HG02759 (cell line): ENCODE measurements at regions not wholly inside any gene's neighbourhood (a gene's known extent, or its start where the extent isn't known, plus 50 kb on each side); places are given as distances from the start of the nearest gene placed in this dataset.

Experiments
- ATAC-seq: cut with Tn5 transposase; IDR thresholded peaks from one replicate; pipeline ENCODE4 v1.9.1; 2021; ENCODE audit warnings: mild to moderate bottlenecking, moderate library complexity; ENCODE audit not compliant: unreplicated experiment

DNA sequence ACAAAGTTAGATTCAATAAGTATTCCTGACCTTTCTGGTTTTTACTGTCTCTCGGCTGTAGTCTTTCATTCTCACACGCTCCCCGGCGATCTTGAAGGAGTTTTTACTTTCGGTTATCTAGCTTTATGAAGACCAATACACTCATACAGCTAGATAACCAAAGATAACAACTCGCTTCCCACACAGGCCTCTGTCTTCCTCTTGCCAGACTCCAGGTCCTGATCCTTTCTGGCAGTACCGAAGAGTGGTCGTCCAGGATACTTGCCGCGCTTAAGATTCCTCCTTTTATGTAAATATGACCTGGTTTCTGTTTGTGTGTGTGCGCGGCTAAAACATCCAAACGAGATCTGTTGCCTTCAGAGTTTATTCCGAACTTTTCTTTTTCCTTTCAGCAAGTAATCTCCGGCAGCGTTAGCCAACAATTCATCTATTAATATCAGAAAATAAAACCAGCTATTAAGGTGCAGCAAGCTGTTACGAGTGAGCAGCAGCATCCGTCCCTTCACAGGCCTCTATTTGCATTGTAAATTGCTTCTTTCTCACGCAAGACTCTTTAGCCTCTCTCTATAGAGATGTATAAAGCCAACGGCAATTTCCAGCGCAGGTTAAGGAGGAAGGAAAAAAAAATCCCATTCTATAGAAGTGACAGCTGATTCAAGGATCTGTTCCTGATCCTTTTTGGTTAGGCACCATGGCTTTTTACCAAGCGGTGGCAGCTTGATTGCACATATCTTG, 216.1 kb downstream of the MEF2C start:
- ATAC-seq, result peak; percentile 81

DNA sequence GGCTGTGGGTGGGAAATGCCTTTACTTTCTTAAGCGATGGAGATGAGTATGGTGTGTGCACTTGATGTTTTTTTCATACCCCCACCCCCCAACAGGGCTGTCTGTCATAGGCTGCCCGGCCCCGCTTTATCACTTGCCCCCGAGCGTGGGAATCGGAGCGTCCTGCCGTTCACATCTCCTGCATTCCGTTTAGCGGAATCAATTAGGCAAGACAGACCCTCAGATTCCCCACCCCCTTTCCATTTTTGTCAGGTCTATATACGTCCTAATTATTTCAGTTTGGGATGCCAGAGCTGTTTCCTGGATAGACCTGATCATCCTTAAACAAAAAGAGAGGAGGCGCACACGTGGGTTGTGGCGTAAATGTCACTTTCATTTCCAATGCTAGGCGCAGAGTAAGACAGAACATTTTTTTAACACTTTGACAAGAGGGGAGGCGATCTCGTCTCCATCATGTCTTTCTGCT, 217.2 kb downstream of the MEF2C start:
- ATAC-seq, result no peak

DNA sequence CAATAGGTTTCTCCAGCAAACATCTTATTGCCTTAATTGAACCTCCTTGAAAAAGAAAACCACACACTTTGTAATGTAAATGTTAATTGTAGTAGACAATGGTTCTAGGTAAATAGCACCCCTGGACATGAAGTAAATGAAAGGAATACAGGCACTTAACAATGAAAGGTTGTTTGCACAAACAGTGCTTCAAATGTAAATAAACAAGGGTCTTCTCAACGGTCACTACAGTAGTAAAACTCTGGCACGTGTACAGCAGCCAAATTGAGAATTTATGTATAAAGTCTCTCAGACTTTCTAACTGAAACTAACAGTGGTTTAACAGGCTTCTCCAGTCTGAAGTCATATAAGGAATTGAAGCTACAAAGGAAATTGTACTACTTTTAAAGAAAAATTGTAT, 218.3 kb downstream of the MEF2C start:
- ATAC-seq, result no peak

- ATAC-seq, result no peak
Observed at GRCh38 chr5:88663793-88664216, 219.2 kb downstream of the MEF2C start.

GRCh38 chr5:88662846-88663245, 220.1 kb downstream of the MEF2C start:
- ATAC-seq, result no peak

DNA sequence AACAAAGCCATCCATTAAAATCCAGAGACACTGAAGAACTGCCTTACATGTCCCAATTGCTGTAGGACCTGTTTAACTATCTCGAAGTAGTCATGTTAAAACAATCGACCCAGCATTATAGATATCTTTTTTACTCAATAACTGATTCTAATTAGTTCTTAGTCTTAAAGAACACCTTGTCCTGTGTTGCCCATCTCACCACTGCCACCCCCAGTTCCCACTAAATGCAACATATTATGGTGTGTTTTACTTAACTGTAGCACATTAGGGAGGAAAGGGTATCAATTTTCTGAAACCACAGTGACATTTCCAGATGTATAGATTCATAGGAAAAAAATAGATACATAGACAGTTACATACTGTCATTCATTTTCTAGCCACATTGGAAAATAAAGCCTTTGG, 221.2 kb downstream of the MEF2C start:
- no peak for ATAC-seq

DNA sequence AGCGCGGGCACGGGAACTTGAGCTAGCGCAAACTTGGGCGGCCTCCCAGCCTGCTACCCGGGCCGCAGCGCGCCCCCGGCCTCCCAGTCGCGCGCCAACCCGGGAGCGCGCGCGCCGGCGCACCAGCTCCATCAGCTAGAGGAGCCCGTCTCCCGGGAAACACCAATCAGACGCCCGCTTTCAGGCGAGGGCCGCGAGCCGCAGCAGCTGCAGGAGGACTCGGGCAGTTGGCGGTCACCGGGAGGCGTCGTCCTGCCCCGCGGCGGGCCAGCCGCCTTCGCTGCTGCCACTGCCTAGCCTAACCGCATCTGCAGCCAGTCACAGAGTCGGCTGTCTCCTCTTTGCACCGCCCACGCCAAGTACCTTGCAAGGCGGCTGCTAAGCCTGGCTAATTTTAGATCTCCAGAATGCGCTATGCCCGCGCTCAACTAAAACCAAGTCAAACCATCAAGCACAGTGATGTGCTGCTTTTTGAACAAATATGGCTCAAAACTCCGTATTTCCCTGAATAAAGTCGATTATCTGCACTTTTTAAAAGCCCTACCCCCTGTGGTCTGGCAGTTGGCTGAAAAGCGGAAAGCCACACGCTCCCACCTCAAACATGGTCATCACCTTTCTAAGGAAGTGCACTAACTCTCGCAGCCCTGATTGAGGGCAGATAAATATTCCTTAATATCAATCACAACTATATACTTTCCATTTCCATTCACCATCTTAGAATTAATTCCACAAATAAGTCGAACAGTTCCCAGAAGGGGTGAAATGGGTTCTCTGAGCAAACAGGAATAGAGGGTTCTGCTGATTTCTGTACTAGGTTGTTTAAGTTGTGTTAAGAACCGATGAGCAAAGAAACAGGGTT, 221.8 kb downstream of the MEF2C start:
- ATAC-seq, result peak; percentile 75

GRCh38 chr5:88660264-88660946, 222.6 kb downstream of the MEF2C start:
- peak; percentile 37 for ATAC-seq

DNA sequence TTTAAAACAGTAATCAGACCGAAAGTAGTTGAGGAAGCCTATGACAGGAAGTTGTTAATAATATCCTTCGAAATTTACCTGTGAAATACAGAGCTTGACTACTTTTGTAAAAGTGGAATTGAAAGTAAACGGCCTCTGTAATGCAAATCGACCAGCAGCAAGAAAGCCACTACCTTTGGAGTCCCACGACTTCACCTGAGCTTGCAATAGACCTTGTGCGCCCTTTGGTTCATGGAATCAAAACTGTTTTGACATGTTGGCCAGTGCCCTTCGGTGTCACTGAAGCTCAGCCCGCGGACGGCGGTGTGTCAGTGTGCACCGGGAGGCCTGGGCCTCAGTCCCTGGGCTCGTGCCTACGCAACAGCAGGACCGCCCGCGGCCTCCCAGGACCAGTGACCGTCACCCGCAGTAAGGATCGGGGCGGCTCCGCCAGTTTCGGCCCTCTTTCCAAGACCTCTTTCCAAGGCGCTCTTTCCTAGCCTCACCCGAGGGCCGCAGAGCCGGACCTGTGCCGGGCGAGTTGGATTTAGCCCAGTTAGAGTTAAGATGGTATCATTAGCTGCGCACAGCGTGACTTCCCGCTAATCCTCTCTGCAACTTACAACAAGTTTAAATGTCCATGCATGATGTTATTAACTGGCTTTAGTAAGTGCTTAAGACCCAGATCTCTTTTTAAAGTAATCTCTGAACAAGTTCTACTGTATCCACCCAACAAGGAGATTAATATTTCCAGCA, 223.3 kb downstream of the MEF2C start:
- ATAC-seq, result peak; percentile 44

DNA sequence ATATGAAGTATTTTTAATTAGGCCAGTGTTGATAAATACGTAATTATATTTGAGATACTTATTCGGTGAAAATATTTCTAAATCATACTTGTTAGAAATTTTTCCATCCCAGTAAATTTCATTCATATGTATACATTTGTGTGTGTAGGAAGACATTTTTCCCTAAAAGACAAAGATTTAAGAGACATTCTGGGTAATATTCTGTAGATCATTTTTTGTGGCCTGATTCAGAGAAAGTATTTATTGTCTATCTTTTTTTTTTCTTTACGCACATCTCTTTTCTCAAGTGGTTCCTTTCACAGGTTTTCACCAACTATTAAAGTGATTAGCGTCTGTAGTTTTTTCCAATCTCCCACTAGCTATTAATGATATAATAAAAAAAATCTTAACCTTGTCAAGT, 224.1 kb downstream of the MEF2C start:
- ATAC-seq, result no peak

DNA sequence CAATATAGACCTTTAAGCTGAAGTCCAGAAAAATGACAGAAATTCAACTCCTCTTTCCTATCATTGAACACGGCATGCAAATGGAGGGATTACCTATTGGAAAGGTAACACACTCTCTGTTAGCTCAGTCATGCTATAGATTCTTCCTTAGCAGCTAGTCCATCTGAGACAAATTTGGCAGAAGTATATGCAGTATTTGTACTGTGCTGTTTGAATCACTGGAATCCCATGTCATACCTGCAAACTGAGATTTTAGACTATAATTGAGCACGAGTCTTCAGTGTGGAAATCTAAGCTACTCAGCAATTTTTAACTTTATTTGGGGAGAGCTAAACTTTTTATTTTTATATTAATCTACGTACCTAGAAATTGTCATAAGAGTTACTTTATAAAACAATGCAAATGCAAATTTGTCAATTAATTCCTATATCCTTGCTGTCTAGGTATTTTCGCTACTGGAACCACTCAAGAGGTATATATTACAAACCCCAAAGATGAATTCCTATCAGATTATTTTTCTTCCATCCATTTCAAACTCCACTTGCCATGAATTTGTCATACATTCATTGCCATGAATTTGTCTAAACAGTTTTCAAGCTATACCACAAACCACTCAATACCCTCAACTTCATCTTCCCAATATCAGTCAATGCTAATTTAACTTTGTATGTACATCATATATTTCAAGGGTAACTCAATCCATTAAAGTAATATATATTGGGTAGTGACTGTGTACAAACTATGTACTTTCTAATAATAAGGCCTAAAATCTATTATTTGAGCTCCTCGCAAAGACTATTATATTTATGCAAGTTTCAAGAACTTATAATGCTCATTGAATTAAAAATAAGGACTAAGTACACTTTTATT, 224.8 kb downstream of the MEF2C start:
- ATAC-seq, result no peak

- no peak for ATAC-seq
Observed at GRCh38 chr5:88657136-88657535, 225.8 kb downstream of the MEF2C start.

DNA sequence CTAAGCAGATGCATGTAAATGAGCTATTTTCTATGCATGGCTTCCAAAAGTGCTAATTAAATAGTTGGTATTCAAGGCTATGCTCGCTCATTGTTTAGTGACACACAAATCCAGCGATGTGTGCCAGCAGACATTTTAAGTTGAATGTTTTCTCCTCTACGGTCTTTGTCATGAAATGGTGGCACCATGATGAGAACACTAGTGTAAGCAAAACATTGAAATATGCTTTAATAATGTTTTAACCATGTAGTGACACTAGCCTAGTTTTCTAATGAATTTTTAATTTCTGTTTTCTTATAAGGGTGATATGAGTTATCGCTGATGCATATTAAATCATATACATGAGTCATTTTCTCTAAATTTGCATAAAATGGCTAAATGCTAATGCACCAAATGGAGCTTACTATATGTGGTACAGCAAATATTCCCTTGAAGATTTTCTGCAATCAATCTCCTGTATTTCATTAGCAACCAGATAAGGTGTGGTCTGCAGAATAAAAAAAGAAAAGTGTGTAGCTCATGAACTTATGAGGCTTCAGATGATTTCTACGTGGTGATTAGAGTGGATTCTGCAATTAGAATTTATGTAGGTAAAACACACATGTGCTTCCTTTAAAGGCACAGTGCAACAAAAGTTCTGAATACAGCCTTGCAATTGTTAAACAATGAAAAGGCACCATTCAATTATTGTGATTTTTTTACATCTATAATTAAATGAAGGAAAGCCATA, 226.6 kb downstream of the MEF2C start:
- no peak for ATAC-seq

DNA sequence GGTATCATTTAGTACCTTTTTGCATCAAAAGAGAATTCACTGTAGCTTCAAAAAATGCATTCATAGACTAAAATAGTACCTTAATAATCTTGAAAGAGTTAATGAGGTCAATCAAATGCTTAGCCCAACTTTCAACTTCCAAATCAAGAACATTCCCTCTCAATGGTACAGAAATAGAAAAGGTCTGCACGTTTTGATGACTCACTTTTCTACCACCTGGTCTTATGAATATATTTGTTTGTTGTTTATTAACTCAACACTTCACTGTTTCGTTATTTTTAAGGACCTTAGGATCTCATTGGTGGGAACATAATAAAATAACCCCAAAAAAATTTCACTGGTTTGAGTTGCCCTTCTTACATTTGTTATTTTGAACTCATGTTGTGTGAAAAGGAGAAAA, 229.5 kb downstream of the MEF2C start:
- no peak for ATAC-seq

- no peak for ATAC-seq
Observed at GRCh38 chr5:88647901-88648300, 235.1 kb downstream of the MEF2C start.

GRCh38 chr5:88646866-88647265, 236.1 kb downstream of the MEF2C start:
- ATAC-seq, result no peak

DNA sequence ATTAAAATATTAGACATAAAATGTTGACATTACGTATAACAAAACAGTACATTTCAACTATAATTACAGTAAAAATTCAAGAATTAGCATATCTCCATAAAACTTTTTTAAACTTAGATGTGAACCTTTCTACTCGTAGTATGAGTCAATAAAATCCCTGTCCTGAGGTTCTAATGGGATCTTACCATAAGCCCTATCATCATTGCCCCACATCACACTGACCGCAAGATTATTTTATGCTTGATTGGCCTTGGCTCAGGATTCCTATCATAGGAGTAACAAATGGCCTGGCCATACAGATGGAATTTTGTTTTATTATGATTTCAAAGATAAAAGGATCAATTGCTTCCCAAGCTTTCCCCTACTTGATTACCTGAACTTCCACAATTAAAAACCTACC, 238.3 kb downstream of the MEF2C start:
- no peak for ATAC-seq

DNA sequence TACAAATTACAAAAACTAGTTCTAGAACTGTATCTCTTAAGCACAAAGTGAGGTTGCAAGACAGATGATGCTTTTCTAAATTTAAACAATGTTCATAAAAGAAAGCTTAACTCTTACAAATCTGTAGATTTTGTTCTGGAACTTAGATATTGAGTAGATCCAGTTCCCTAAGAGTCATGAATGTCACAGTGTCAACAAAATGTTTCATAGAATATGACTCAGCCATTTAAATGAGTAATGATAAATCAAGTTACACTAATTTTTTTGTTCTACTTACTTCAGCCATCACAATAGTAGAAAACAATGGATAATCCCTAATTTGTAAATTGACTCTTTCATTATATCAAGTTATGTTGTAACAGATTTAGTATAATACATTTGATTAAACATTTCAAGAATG, 239.7 kb downstream of the MEF2C start:
- ATAC-seq, result no peak

DNA sequence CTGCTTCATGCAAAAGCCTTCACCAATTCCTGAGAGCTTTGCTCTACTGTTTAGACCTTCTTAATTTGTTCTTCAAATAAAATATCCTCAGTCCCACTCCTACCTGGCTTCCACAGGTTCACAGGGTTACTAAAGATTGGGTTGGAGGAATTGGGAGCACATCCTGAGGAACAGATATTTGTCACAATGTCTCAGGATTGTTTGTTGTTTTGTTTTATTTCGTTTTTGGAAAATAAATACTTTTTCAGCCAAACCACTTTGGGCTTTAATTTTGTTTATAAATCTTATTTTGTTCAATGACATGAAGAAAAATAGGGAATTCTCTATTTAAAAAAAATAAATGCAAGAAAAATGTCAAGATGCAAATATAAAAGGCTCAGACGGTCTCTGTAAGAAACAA, 249.0 kb downstream of the MEF2C start:
- no peak for ATAC-seq
